Neural cell (in vitro differentiated cells): ENCODE measurements at regions not wholly inside any gene's neighbourhood (a gene's known extent, or its start where the extent isn't known, plus 50 kb on each side); places are given as distances from the start of the nearest gene placed in this dataset.
A peak's percentile ranks its signal among the peaks of the same experiment; 100 is the strongest.

Experiments
- H2AFZ ChIP-seq: fragments of 200-600, 300-800 bp; sonication (generic), shearing (Covaris generic); 2 replicates; pipeline ENCODE4 v1.6.0; 2014; ENCODE audit warnings: low read depth, mild to moderate bottlenecking, antibody characterized with exemption, low read length, moderate library complexity
- H3F3A ChIP-seq: fragments of 200-600 bp; shearing (Covaris generic); 2 replicates; pipeline ENCODE4 v1.6.1; 2016; ENCODE audit warnings: mild to moderate bottlenecking, moderate library complexity, mixed read lengths, antibody characterized with exemption, low read length; ENCODE audit not compliant: insufficient read depth, poor library complexity, severe bottlenecking
- H3K27ac ChIP-seq: fragments of 200-600, 300-800 bp; sonication (generic), shearing (Covaris generic); 2 replicates; pipeline ENCODE4 v1.5.1; 2014; ENCODE audit warnings: mild to moderate bottlenecking, low read length, moderate library complexity
- H3K27me3 ChIP-seq: fragments of 300-800, 200-600 bp; sonication (generic), shearing (Covaris generic); 2 replicates; pipeline ENCODE4 v1.6.0; 2014; ENCODE audit warnings: mild to moderate bottlenecking, low read depth, low read length, moderate library complexity; ENCODE audit not compliant: insufficient read depth
- H3K36me3 ChIP-seq: fragments of 300-800, 200-600 bp; sonication (generic), shearing (Covaris generic); 2 replicates; pipeline ENCODE4 v1.5.1; 2014; ENCODE audit warnings: mild to moderate bottlenecking, antibody characterized with exemption, low read length, moderate library complexity; ENCODE audit not compliant: insufficient read depth
- H3K4me2 ChIP-seq: fragments of 300-800, 200-600 bp; sonication (generic), shearing (Covaris generic); 2 replicates; pipeline ENCODE4 v1.6.0; 2014; ENCODE audit warnings: mild to moderate bottlenecking, low read length
- H3K4me3 ChIP-seq: fragments of 300-800, 200-600 bp; sonication (generic), shearing (Covaris generic); 2 replicates; pipeline ENCODE4 v1.5.1; 2014; ENCODE audit warnings: mild to moderate bottlenecking, low read length, moderate library complexity
- H3K79me2 ChIP-seq: fragments of 200-600 bp; shearing (Covaris generic); replicated peaks from 2 replicates; pipeline ENCODE4 v1.6.0; 2014; ENCODE audit warnings: mild to moderate bottlenecking, low read length, moderate library complexity; ENCODE audit not compliant: insufficient read depth
- H3K9ac ChIP-seq: fragments of 300-800, 200-600 bp; sonication (generic), shearing (Covaris generic); 2 replicates; pipeline ENCODE4 v1.6.1; 2016; ENCODE audit warnings: mild to moderate bottlenecking, low read length, mixed read lengths
- H3K9me2 ChIP-seq: fragments of 200-600 bp; shearing (Covaris generic); 2 replicates; pipeline ENCODE4 v1.6.1; 2016; ENCODE audit warnings: mild to moderate bottlenecking, low read length, mixed read lengths; ENCODE audit not compliant: insufficient read depth
- H3K9me3 ChIP-seq: fragments of 200-600, 300-800 bp; sonication (generic), shearing (Covaris generic); 2 replicates; pipeline ENCODE4 v1.6.1; 2016; ENCODE audit warnings: mild to moderate bottlenecking, mixed run types, low read length, moderate library complexity, mixed read lengths
- H4K20me1 ChIP-seq: fragments of 200-600 bp; shearing (Covaris generic); 2 replicates; pipeline ENCODE4 v1.6.1; 2016; ENCODE audit warnings: mild to moderate bottlenecking, mixed run types; ENCODE audit not compliant: insufficient read depth
- EP300 ChIP-seq: fragments of 450-650 bp; conservative IDR thresholded peaks from 2 replicates; pipeline ENCODE4 v1.6.1; 2014; ENCODE audit warnings: antibody characterized with exemption, mild to moderate bottlenecking, moderate library complexity; ENCODE audit not compliant: poor library complexity, severe bottlenecking
- EZH2 ChIP-seq: fragments of 200-600, 300-800 bp; shearing (Covaris generic), sonication (generic); IDR thresholded peaks from 2 replicates; pipeline ENCODE4 v1.6.1; 2014; ENCODE audit warnings: antibody characterized with exemption, low read length, borderline replicate concordance, mild to moderate bottlenecking; ENCODE audit not compliant: insufficient read depth, poor library complexity, severe bottlenecking
- MXI1 ChIP-seq: fragments of 450-650 bp; conservative IDR thresholded peaks from 2 replicates; pipeline ENCODE4 v1.6.1; 2014; ENCODE audit warnings: antibody characterized with exemption, mild to moderate bottlenecking; ENCODE audit not compliant: poor library complexity, severe bottlenecking
- POLR2AphosphoS5 ChIP-seq: IDR thresholded peaks from 2 replicates; pipeline ENCODE4 v1.6.1; 2012
- RAD21 ChIP-seq: fragments of 450-650 bp; conservative IDR thresholded peaks from 2 replicates; pipeline ENCODE4 v1.6.1; 2014; ENCODE audit warnings: antibody characterized with exemption, mild to moderate bottlenecking, moderate library complexity
- SMC3 ChIP-seq: fragments of 450-650 bp; conservative IDR thresholded peaks from 2 replicates; pipeline ENCODE4 v1.6.1; 2014; ENCODE audit warnings: antibody characterized with exemption, mild to moderate bottlenecking, moderate library complexity; ENCODE audit not compliant: poor library complexity
- TAF1 ChIP-seq: IDR thresholded peaks from 2 replicates; pipeline ENCODE4 v1.6.1; 2012; ENCODE audit warnings: low read depth
- TF ChIP-seq, protein P1 (sequence below): IDR thresholded peaks from 2 replicates; pipeline ENCODE4 v1.6.1; 2012; ENCODE audit warnings: borderline replicate concordance
- TF ChIP-seq, protein P2 (sequence below): fragments of 450-650 bp; IDR thresholded peaks from 2 replicates; pipeline ENCODE4 v1.5.1; 2014; ENCODE audit warnings: antibody characterized with exemption, mild to moderate bottlenecking, moderate library complexity; ENCODE audit not compliant: poor library complexity, severe bottlenecking

DNA sequence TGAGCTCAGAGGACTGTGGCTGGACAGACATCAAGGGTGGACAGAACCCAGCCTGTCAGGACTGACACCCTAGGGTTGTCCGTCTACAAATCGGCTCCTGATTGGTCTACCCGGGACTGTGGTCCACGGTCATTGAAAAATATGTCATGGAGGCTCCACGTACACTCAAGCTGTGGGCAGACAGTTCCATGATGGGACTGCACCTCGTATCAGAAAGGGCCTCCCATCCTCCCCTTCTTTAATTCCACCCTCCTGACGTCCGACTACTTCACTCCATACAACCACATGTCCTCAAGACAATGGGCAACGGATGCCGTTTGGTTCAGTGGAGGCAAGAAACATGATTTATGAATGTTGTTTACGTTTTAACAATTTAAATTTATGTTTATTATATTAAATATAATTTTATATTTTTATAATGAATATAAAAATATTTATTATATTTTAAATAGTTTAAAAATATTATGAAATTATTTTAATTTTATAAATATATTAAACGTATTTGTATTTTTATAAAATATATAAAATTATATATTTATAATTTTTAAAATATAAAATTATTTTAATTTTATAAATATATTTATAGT, 58.0 kb upstream of the SHOX start:
- Histone ChIP-seq H2AFZ (no peak overlapping the region), H3K9me2 (no peaks in the 10 kb centered on the region), H3K27me3 (no peaks in the 10 kb centered on the region), H3K36me3 (no peaks in the 10 kb centered on the region), H3K27ac (no peak overlapping the region), H3K9ac (no peak overlapping the region), H4K20me1 (no peaks in the 10 kb centered on the region), H3K4me2 (no peak overlapping the region), H3K79me2 (no peaks in the 10 kb centered on the region), H3K4me3 (no peak overlapping the region), H3K9me3 (peaks cover 6% of the 10 kb centered on the region), H3F3A (no peaks in the 10 kb centered on the region)
- TF ChIP-seq EP300 = no peak
- no peak for TF ChIP-seq MXI1
- TF ChIP-seq EZH2 = no peak
- TF ChIP-seq TAF1 = no peak
- no peak for TF ChIP-seq POLR2AphosphoS5
- TF ChIP-seq RAD21 = no peak
- TF ChIP-seq, protein P1, sequence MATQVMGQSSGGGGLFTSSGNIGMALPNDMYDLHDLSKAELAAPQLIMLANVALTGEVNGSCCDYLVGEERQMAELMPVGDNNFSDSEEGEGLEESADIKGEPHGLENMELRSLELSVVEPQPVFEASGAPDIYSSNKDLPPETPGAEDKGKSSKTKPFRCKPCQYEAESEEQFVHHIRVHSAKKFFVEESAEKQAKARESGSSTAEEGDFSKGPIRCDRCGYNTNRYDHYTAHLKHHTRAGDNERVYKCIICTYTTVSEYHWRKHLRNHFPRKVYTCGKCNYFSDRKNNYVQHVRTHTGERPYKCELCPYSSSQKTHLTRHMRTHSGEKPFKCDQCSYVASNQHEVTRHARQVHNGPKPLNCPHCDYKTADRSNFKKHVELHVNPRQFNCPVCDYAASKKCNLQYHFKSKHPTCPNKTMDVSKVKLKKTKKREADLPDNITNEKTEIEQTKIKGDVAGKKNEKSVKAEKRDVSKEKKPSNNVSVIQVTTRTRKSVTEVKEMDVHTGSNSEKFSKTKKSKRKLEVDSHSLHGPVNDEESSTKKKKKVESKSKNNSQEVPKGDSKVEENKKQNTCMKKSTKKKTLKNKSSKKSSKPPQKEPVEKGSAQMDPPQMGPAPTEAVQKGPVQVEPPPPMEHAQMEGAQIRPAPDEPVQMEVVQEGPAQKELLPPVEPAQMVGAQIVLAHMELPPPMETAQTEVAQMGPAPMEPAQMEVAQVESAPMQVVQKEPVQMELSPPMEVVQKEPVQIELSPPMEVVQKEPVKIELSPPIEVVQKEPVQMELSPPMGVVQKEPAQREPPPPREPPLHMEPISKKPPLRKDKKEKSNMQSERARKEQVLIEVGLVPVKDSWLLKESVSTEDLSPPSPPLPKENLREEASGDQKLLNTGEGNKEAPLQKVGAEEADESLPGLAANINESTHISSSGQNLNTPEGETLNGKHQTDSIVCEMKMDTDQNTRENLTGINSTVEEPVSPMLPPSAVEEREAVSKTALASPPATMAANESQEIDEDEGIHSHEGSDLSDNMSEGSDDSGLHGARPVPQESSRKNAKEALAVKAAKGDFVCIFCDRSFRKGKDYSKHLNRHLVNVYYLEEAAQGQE = no peak
- TF ChIP-seq, protein P2, sequence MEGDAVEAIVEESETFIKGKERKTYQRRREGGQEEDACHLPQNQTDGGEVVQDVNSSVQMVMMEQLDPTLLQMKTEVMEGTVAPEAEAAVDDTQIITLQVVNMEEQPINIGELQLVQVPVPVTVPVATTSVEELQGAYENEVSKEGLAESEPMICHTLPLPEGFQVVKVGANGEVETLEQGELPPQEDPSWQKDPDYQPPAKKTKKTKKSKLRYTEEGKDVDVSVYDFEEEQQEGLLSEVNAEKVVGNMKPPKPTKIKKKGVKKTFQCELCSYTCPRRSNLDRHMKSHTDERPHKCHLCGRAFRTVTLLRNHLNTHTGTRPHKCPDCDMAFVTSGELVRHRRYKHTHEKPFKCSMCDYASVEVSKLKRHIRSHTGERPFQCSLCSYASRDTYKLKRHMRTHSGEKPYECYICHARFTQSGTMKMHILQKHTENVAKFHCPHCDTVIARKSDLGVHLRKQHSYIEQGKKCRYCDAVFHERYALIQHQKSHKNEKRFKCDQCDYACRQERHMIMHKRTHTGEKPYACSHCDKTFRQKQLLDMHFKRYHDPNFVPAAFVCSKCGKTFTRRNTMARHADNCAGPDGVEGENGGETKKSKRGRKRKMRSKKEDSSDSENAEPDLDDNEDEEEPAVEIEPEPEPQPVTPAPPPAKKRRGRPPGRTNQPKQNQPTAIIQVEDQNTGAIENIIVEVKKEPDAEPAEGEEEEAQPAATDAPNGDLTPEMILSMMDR = no peak
- TF ChIP-seq SMC3 = no peak

DNA sequence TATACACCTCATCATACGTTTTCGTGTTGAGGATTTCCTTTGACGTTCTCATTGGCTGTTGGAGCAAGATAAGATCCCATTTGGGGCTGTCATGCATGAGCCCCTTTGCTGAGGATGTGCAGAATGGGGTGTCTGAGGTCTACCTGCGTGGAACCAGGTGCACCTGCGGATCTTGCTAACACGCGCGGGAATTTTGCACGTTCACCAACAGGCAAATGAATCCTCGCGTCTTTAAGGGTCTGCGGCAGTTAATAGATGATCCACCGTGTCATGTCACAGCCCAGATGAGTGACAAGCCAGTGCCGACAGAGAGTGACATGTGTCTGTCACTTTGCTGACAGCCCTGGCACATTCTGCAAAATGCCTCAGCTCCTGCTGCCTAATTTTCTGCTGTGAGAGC, 56.3 kb upstream of the SHOX start:
- no peak overlapping the region for H3K4me2 ChIP-seq
- H3K9me3 ChIP-seq = peaks cover 6% of the 10 kb centered on the region
- no peaks in the 10 kb centered on the region for H3K9me2 ChIP-seq
- H3K9ac ChIP-seq = no peak overlapping the region
- H3F3A ChIP-seq = no peaks in the 10 kb centered on the region
- H4K20me1 ChIP-seq = no peaks in the 10 kb centered on the region
- H3K27ac ChIP-seq = peak overlapping the region; percentile 24
- no peak overlapping the region for H2AFZ ChIP-seq
- peak overlapping the region; percentile 31 for H3K4me3 ChIP-seq
- no peaks in the 10 kb centered on the region for H3K27me3 ChIP-seq
- H3K79me2 ChIP-seq = no peaks in the 10 kb centered on the region
- no peaks in the 10 kb centered on the region for H3K36me3 ChIP-seq
- TF ChIP-seq EZH2 (no peak), POLR2AphosphoS5 (peak; percentile 91), EP300 (peak; percentile 99), SMC3 (no peak)
- TF ChIP-seq, protein P1 = no peak
